ENCODE measurements at regions not wholly inside any gene's neighbourhood (a gene's known extent, or its start where the extent isn't known, plus 50 kb on each side); places are given as distances from the start of the nearest gene placed in this dataset.

- H3K4me3 ChIP-seq (replicated peaks in 1 of 3; ENCODE audit: insufficient read depth in 1 of 3, low read depth in 1 of 3, low read length in 3 of 3): no peak overlapping the region
Observed at GRCh38 chr6:18845896-18846295, 458.7 kb downstream of the RNF144B start.

More at GRCh38 chr6:18845896-18846295, 458.7 kb downstream of the RNF144B start:
- DNase-seq (ENCODE audit: low read depth, low spot score): no peak
- H3K27ac ChIP-seq (ENCODE audit: insufficient read depth, low read depth, low read length): no peak overlapping the region
- H3K27me3 ChIP-seq (ENCODE audit: control insufficient read depth in 2 of 2, insufficient read depth in 2 of 2, low read length in 2 of 2): no peaks in the 10 kb centered on the region
- dilution Hi-C loops (cut with MboI; ENCODE audit: extremely low pct_ligation_motif_present, low sequenced_read_pairs) (no loop called here), intact Hi-C loops (cut with micrococcal nuclease) (no loop called here)
- H3K4me2 ChIP-seq (ENCODE audit: insufficient read depth, low read length): no peak overlapping the region
- CTCF ChIA-PET: no interaction called here
- no peaks in the 10 kb centered on the region for H3K79me2 ChIP-seq (ENCODE audit: control insufficient read depth, insufficient read depth, low read length)
- H3K36me3 ChIP-seq (ENCODE audit: control insufficient read depth in 2 of 2, extremely low read depth in 1 of 2, insufficient read depth in 2 of 2, low read length in 2 of 2): no peaks in the 10 kb centered on the region
- POLR2A ChIA-PET: no interaction called here
- BruUV-seq (replicated peaks): no TSS peak
- H3K9me3 ChIP-seq (replicated peaks; ENCODE audit: control insufficient read depth, insufficient read depth, low read length): peaks cover 2% of the 10 kb centered on the region
- no peak overlapping the region for H3K9ac ChIP-seq (replicated peaks; ENCODE audit: extremely low read depth, insufficient read depth, low read length)
- no peak for FAIRE-seq
- TF ChIP-seq POLR2AphosphoS5 (IDR thresholded peaks at IDR 0.05; ENCODE audit: insufficient read depth, low read depth, low read length) (no peak), MAX (IDR thresholded peaks at IDR 0.05; ENCODE audit: insufficient read depth, insufficient read length) (no peak), MYC (IDR thresholded peaks at IDR 0.05; ENCODE audit: low read depth, low read length) (no peak), POLR2A (IDR thresholded peaks at IDR 0.05; ENCODE audit: low read depth, low read length) (no peak), GATA2 (IDR thresholded peaks at IDR 0.05; ENCODE audit: insufficient read depth, insufficient read length, low read depth, low read length) (no peak), JUN (IDR thresholded peaks at IDR 0.05; ENCODE audit: borderline replicate concordance, insufficient read depth, insufficient read length, low read depth) (no peak), CTCF (IDR thresholded peaks at IDR 0.05; ENCODE audit: extremely low read depth in 1 of 2, insufficient read depth in 1 of 2, low read depth in 1 of 2, low read length in 2 of 2) (no peak), FOS (IDR thresholded peaks at IDR 0.05; ENCODE audit: borderline replicate concordance, insufficient read depth, low read length) (no peak), EZH2 (IDR thresholded peaks at IDR 0.05; ENCODE audit: borderline replicate concordance, low read depth, low read length, severe bottlenecking) (no peak)
- no peaks in the 10 kb centered on the region for H3K9me1 ChIP-seq (replicated peaks; ENCODE audit: control insufficient read depth, extremely low read depth, insufficient read depth, low read length)
- no peaks in the 10 kb centered on the region for H3K4me1 ChIP-seq (ENCODE audit: control insufficient read depth, extremely low read depth, insufficient read depth, low read length)
- H2AFZ ChIP-seq (ENCODE audit: low read depth, low read length): no peak overlapping the region
- no peaks in the 10 kb centered on the region for H4K20me1 ChIP-seq (replicated peaks; ENCODE audit: control insufficient read depth, extremely low read depth, insufficient read depth, low read length)

All from endothelial cell of umbilical vein (primary cell).